GM19328 (cell line): ENCODE measurements at regions not wholly inside any gene's neighbourhood (a gene's known extent, or its start where the extent isn't known, plus 50 kb on each side); places are given as distances from the start of the nearest gene placed in this dataset.

Experiments used
- ATAC-seq: cut with Tn5 transposase; IDR thresholded peaks from one replicate; pipeline ENCODE4 v1.9.1; 2021; ENCODE audit warnings: mild to moderate bottlenecking, moderate library complexity; ENCODE audit not compliant: unreplicated experiment

- no peak for ATAC-seq
These were observed 250.3 kb downstream of the GPR37 start for GRCh38 chr7:124515106-124515830.

GRCh38 chr7:124514471-124514870, 251.1 kb downstream of the GPR37 start:
- ATAC-seq, result no peak

GRCh38 chr7:124497176-124497575, 268.4 kb downstream of the GPR37 start:
- ATAC-seq, result no peak

GRCh38 chr7:124489925-124490324, 275.7 kb downstream of the GPR37 start:
- ATAC-seq, result no peak

- ATAC-seq, result no peak
These were observed 276.3 kb downstream of the GPR37 start for GRCh38 chr7:124489082-124489819.

- ATAC-seq, result no peak
These were observed 283.4 kb downstream of the GPR37 start for GRCh38 chr7:124482229-124482628.

GRCh38 chr7:124480821-124481290, 284.7 kb downstream of the GPR37 start:
- ATAC-seq, result no peak

GRCh38 chr7:124480036-124480820, 285.4 kb downstream of the GPR37 start:
- ATAC-seq, result no peak

GRCh38 chr7:124462249-124462648, 303.3 kb downstream of the GPR37 start:
- no peak for ATAC-seq

- no peak for ATAC-seq
These were observed 305.0 kb downstream of the GPR37 start for GRCh38 chr7:124460555-124460954.

- no peak for ATAC-seq
These were observed 305.5 kb downstream of the GPR37 start for GRCh38 chr7:124460056-124460450.

- no peak for ATAC-seq
These were observed 306.2 kb downstream of the GPR37 start for GRCh38 chr7:124459101-124460055.

GRCh38 chr7:124457841-124458240, 307.8 kb downstream of the GPR37 start:
- no peak for ATAC-seq

GRCh38 chr7:124456286-124456685, 309.3 kb downstream of the GPR37 start:
- ATAC-seq, result no peak

GRCh38 chr7:124452186-124452585, 313.4 kb downstream of the GPR37 start:
- no peak for ATAC-seq

GRCh38 chr7:124449896-124450295, 315.7 kb downstream of the GPR37 start:
- ATAC-seq, result no peak

GRCh38 chr7:124444696-124445480, 320.7 kb downstream of the GPR37 start:
- no peak for ATAC-seq

- no peak for ATAC-seq
These were observed 321.8 kb downstream of the GPR37 start for GRCh38 chr7:124443762-124444161.

GRCh38 chr7:124440081-124440480, 325.5 kb downstream of the GPR37 start:
- ATAC-seq, result no peak
